HG02759 (cell line): ENCODE measurements at regions not wholly inside any gene's neighbourhood (a gene's known extent, or its start where the extent isn't known, plus 50 kb on each side); places are given as distances from the start of the nearest gene placed in this dataset.

Experiments
- ATAC-seq: cut with Tn5 transposase; IDR thresholded peaks from one replicate; pipeline ENCODE4 v1.9.1; 2021; ENCODE audit warnings: mild to moderate bottlenecking, moderate library complexity; ENCODE audit not compliant: unreplicated experiment

GRCh38 chr13:79681069-79681468 is 200.1 kb downstream of the NDFIP2 start:
- ATAC-seq = no peak

GRCh38 chr13:79680485-79680884 is 199.5 kb downstream of the NDFIP2 start:
- no peak for ATAC-seq

- peak; percentile 70 for ATAC-seq
Observed at GRCh38 chr13:79679334-79679733, 198.4 kb downstream of the NDFIP2 start.

- ATAC-seq = no peak
Observed at GRCh38 chr13:79678100-79678499, 197.1 kb downstream of the NDFIP2 start.

GRCh38 chr13:79675931-79676660 is 195.1 kb downstream of the NDFIP2 start:
- no peak for ATAC-seq

- no peak for ATAC-seq
Observed at GRCh38 chr13:79674765-79675515, 194.0 kb downstream of the NDFIP2 start.

GRCh38 chr13:79673993-79674377 is 193.0 kb downstream of the NDFIP2 start:
- no peak for ATAC-seq

- no peak for ATAC-seq
Observed at GRCh38 chr13:79673310-79673992, 192.5 kb downstream of the NDFIP2 start.

GRCh38 chr13:79671420-79671819 is 190.5 kb downstream of the NDFIP2 start:
- ATAC-seq = no peak

GRCh38 chr13:79668201-79668752 is 187.3 kb downstream of the NDFIP2 start:
- no peak for ATAC-seq

GRCh38 chr13:79667771-79668170 is 186.8 kb downstream of the NDFIP2 start:
- ATAC-seq = no peak

GRCh38 chr13:79663977-79664636 is 183.2 kb downstream of the NDFIP2 start:
- no peak for ATAC-seq

- no peak for ATAC-seq
Observed at GRCh38 chr13:79663435-79663834, 182.5 kb downstream of the NDFIP2 start.

- no peak for ATAC-seq
Observed at GRCh38 chr13:79662882-79663281, 181.9 kb downstream of the NDFIP2 start.

GRCh38 chr13:79660361-79660760 is 179.4 kb downstream of the NDFIP2 start:
- peak; percentile 65 for ATAC-seq

GRCh38 chr13:79659121-79659521 is 178.2 kb downstream of the NDFIP2 start:
- no peak for ATAC-seq

- ATAC-seq = no peak
Observed at GRCh38 chr13:79658333-79658975, 177.5 kb downstream of the NDFIP2 start.

- ATAC-seq = no peak
Observed at GRCh38 chr13:79655509-79655908, 174.6 kb downstream of the NDFIP2 start.

GRCh38 chr13:79654520-79654919 is 173.6 kb downstream of the NDFIP2 start:
- ATAC-seq = no peak

GRCh38 chr13:79650688-79651087 is 169.7 kb downstream of the NDFIP2 start:
- no peak for ATAC-seq
